GM18858 (cell line): ENCODE measurements at regions not wholly inside any gene's neighbourhood (a gene's known extent, or its start where the extent isn't known, plus 50 kb on each side); places are given as distances from the start of the nearest gene placed in this dataset.
"Not testable (repeated sequence)": the region's sequence is repeated elsewhere in the genome, so short reads cannot be mapped to it uniquely, and the experiment has no call there.

Source experiments
- ATAC-seq: cut with Tn5 transposase; IDR thresholded peaks from one replicate; pipeline ENCODE4 v1.9.1; 2021; ENCODE audit not compliant: unreplicated experiment

- ATAC-seq: no peak
Measured at GRCh38 chr14:70269582-70269981, 80.8 kb upstream of the SLC8A3 start.

- no peak for ATAC-seq
Measured at GRCh38 chr14:70268760-70269159, 80.0 kb upstream of the SLC8A3 start.

- ATAC-seq: no peak
Measured at GRCh38 chr14:70266157-70266556, 77.4 kb upstream of the SLC8A3 start.

GRCh38 chr14:70265422-70265821 lies 76.7 kb upstream of the SLC8A3 start:
- ATAC-seq: no peak

DNA sequence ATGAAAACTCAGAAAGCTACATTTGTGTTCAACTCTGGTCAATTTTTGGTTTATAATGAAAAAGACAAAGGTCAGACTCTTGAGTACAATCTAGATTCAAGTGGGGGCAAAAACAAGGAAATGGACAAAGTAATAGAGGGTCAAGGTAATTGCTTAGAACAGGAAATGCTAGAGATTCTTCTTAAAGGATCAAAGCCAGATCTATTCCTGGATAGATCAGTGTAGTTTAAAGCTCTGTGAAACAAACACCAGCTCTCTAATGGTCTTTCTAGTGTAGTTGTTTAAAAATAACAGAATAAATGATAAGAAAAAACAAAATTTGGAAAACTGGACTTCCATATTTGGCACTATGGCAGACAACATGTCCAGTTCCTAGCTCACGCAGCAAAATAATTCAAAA lies 70.7 kb upstream of the SLC8A3 start:
- no peak for ATAC-seq

- no peak for ATAC-seq
Measured at GRCh38 chr14:70257526-70257925, 68.8 kb upstream of the SLC8A3 start.

- ATAC-seq: no peak
Measured at GRCh38 chr14:70256601-70257000, 67.8 kb upstream of the SLC8A3 start.

DNA sequence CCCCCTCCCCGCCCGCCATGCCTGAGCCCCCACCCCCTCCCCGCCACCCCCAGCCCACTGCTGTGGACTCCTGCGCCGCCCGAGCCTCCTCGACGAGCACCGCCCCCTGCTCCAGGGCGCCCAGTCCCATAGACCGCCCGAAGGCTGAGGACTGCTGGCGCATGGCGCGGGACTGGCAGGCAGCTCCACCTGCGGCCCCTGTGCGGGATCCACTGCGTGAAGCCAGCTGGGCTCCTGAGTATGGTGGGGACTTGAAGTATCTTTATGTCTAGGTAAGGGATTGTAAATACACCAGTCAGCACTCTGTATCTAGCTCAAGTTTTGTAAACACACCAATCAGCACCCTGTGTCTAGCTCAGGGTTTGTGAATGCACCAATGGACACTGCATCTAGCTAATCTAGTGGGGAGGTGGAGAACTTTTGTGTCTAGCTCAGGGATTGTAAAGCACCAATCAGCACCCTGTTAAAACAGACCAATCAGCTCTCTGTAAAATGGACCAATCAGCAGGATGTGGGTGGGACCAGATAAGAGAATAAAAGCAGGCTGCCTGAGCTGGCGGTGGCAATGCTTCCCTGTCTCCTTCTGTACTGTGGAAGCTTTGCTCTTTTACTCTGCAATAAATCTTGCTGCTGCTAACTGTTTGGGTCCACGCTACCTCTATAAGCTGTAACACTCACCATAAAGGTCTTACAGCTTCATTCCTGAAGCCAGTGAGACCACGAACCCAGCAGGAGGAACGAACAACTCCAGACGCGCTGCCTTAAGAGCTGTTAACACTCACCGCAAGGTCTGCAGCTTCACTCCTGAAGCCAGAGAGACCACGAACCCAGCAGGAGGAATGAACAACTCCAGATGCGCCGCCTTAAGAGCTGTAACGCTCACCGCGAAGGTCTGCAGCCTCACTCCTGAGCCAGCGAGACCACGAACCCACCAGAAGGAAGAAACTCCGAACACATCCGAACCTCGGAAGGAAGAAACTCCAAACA lies 66.6 kb upstream of the SLC8A3 start:
- not testable (repeated sequence) for ATAC-seq

DNA sequence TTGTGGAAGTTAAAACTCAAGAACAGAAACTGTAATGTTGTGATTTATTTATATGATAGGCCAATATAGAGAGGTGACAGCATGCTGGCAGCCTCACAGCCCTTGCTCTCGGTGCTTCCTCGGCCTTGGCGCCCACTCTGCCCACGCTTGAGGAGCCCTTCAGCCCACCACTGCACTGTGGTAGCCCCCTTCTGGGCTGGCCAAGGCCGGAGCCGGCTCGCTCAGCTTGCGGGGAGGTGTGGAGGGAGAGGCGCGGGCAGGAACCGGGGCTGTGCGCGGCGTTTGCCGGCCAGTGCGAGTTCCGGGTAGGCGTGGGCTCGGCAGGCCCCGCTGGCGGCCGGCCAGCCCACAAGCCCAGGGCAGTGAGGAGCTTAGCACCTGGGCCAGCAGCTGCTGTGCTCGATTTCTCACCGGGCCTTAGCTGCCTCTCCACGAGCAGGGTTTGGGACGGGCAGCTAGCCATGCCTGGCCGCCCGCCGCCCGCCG lies 65.8 kb upstream of the SLC8A3 start:
- ATAC-seq: no peak

GRCh38 chr14:70253547-70253946 lies 64.8 kb upstream of the SLC8A3 start:
- ATAC-seq: not testable (repeated sequence)

DNA sequence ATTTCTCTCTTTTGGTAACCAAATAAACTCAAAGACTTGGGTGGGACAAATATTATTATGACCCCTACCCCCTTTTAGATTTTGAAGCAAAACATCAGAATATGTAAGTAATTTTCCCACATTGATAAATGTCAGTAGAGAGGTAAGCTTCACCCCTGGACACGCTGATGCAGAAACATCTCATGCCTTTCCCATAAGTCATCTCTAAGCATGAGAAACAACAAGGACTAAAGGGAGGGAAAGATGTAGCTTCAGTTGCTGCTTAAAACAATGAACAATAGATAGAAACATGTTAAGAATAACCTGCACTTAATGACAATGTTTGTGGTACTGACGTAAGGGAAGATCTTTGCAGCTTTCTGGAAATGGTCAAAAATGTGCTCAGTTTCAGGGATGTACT lies 56.3 kb upstream of the SLC8A3 start:
- no peak for ATAC-seq

- peak; percentile 82 for ATAC-seq
Measured at GRCh38 chr14:70239802-70240201, 51.1 kb upstream of the SLC8A3 start.

DNA sequence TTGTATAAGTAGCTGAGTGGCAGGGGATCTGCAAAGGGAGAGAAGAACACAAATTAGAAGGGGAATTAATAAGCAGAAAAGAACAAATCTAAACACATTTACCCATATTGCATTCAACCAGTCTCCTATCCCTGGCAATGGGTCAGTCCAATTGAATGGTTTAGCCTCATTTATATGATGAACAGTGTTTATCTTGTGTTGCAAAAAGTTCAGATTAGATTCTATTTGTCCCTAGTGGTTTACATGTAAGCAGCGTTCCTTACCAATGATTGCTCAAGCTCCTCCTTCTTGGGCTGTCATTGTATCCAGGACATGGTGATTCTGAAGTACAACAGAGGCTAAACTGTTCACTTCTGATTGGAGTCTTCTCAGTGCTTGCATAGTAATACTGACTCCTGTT lies 49.9 kb upstream of the SLC8A3 start:
- not testable (repeated sequence) for ATAC-seq
